ENCODE measurements at regions not wholly inside any gene's neighbourhood (a gene's known extent, or its start where the extent isn't known, plus 50 kb on each side); places are given as distances from the start of the nearest gene placed in this dataset.
A peak's percentile ranks its signal among the peaks of the same experiment; 100 is the strongest.

GRCh38 chr2:203812294-203813221, 55.0 kb upstream of the CTLA4 start:
- DNase-seq (ENCODE audit: low spot score) (no peak), FAIRE-seq (peak; percentile 20)

- FAIRE-seq (no peak), DNase-seq (ENCODE audit: low spot score) (no peak)
Observed at GRCh38 chr2:203813684-203814083, 53.9 kb upstream of the CTLA4 start.

GRCh38 chr2:203814661-203815540, 52.7 kb upstream of the CTLA4 start:
- DNase-seq (ENCODE audit: low spot score): peak; percentile 74
- no peak for FAIRE-seq

- DNase-seq (ENCODE audit: low spot score): no peak
- no peak for FAIRE-seq
Observed at GRCh38 chr2:203815541-203815898, 52.1 kb upstream of the CTLA4 start.

- no peak for DNase-seq (ENCODE audit: low spot score)
- FAIRE-seq: no peak
Observed at GRCh38 chr2:203817147-203817546, 50.4 kb upstream of the CTLA4 start.

Measured in urothelium cell line (cell line).